GM12864 (cell line): ENCODE measurements at regions not wholly inside any gene's neighbourhood (a gene's known extent, or its start where the extent isn't known, plus 50 kb on each side); places are given as distances from the start of the nearest gene placed in this dataset.

ENCODE experiments used
- DNase-seq: peaks from one replicate; pipeline ENCODE4 v3.0.0-alpha.2; 2011; ENCODE audit warnings: low read depth
- H3K4me3 ChIP-seq: 2 replicates; pipeline ENCODE4 v1.5.1; 2011; ENCODE audit warnings: mild to moderate bottlenecking, low read depth, low read length, control low read depth
- CTCF ChIP-seq: IDR thresholded peaks from 2 replicates; pipeline ENCODE4 v1.5.1; 2011; ENCODE audit warnings: low read depth, mild to moderate bottlenecking, moderate library complexity, low read length, control low read depth, inconsistent platforms; ENCODE audit errors: missing control alignments

GRCh38 chr11:105468154-105468553, 141.7 kb upstream of the GRIA4 start:
- DNase-seq, result no peak
- no peak overlapping the region for H3K4me3 ChIP-seq
- TF ChIP-seq CTCF, result no peak

- H3K4me3 ChIP-seq, result no peak overlapping the region
- no peak for DNase-seq
- TF ChIP-seq CTCF, result no peak
Measured at GRCh38 chr11:105466582-105467228, 143.2 kb upstream of the GRIA4 start.

GRCh38 chr11:105458071-105458470, 151.8 kb upstream of the GRIA4 start:
- TF ChIP-seq CTCF, result no peak
- DNase-seq, result no peak

GRCh38 chr11:105456950-105457349, 152.9 kb upstream of the GRIA4 start:
- no peak overlapping the region for H3K4me3 ChIP-seq
- peak; percentile 49 for TF ChIP-seq CTCF
- DNase-seq, result no peak

More at GRCh38 chr11:105458071-105458470, 151.8 kb upstream of the GRIA4 start:
- no peak overlapping the region for H3K4me3 ChIP-seq

GRCh38 chr11:105449100-105449734, 160.7 kb upstream of the GRIA4 start:
- no peak overlapping the region for H3K4me3 ChIP-seq
- DNase-seq, result no peak
- TF ChIP-seq CTCF, result no peak

- DNase-seq, result no peak
- no peak for TF ChIP-seq CTCF
- no peak overlapping the region for H3K4me3 ChIP-seq
Measured at GRCh38 chr11:105448703-105449079, 161.2 kb upstream of the GRIA4 start.

- no peak for TF ChIP-seq CTCF
- no peak for DNase-seq
- no peak overlapping the region for H3K4me3 ChIP-seq
Measured at GRCh38 chr11:105447936-105448702, 161.8 kb upstream of the GRIA4 start.
